Fibroblast of villous mesenchyme (primary cell): ENCODE measurements at regions not wholly inside any gene's neighbourhood (a gene's known extent, or its start where the extent isn't known, plus 50 kb on each side); places are given as distances from the start of the nearest gene placed in this dataset.

Source experiments
- DNase-seq: peaks from one replicate; pipeline ENCODE4 v3.0.0-alpha.2; 2010; ENCODE audit warnings: low read depth
- H3K4me3 ChIP-seq: 2 replicates; pipeline ENCODE4 v1.5.1; 2011; ENCODE audit warnings: low read depth, mild to moderate bottlenecking, low read length
- TF ChIP-seq, protein P1 (sequence below): IDR thresholded peaks from 2 replicates; pipeline ENCODE4 v1.5.1; 2012; ENCODE audit warnings: low read depth, mild to moderate bottlenecking, low read length; ENCODE audit not compliant: insufficient read depth

DNA sequence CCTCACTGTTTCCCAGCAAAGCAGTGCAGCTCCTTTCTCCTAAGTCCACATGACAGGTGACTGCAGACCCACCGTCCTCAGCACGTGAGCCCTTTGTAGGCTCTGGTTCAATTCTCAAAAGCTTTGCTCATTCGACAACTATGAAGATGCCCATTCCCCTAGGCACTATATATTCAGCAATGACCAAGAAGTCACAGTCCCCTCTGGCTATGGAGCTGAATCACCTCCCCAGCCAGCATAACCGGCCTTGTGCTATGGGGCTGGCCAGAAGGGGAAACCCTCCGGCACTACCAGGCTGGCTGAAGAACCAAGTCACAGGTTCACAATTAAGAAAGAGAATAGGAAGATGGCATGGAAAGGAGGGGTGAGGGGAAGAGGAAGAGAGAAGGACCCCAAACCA, 139.7 kb downstream of the WSCD1 start:
- DNase-seq, result no peak
- TF ChIP-seq, protein P1, sequence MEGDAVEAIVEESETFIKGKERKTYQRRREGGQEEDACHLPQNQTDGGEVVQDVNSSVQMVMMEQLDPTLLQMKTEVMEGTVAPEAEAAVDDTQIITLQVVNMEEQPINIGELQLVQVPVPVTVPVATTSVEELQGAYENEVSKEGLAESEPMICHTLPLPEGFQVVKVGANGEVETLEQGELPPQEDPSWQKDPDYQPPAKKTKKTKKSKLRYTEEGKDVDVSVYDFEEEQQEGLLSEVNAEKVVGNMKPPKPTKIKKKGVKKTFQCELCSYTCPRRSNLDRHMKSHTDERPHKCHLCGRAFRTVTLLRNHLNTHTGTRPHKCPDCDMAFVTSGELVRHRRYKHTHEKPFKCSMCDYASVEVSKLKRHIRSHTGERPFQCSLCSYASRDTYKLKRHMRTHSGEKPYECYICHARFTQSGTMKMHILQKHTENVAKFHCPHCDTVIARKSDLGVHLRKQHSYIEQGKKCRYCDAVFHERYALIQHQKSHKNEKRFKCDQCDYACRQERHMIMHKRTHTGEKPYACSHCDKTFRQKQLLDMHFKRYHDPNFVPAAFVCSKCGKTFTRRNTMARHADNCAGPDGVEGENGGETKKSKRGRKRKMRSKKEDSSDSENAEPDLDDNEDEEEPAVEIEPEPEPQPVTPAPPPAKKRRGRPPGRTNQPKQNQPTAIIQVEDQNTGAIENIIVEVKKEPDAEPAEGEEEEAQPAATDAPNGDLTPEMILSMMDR, result no peak
- no peak overlapping the region for H3K4me3 ChIP-seq

DNA sequence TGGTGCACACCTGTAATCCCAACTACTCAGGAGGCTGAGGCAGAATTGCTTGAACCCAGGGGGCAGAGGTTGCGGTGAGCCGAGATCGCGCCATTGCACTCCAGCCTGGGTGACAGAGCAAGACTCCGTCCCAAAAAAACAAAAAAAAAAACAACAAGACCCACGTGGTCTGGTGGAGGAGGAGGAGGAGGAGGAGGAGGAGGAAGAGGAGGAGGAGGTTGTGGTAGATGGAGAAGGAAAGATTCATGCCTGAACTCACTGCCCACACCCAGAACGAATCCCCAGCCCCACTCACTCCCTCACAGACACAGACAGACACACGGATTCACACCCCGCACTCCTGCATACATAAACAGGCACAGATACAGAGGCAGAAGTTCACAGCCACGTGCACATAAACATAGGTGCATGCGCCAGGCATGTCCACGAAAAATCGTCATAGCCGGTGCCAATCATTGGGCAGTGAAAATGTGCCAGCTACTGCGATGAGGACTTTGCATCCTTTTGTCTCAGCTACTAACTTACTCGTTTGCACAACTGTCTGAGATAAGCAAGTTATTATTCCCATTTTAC, 138.5 kb downstream of the WSCD1 start:
- TF ChIP-seq, protein P1, result no peak
- no peak overlapping the region for H3K4me3 ChIP-seq
- no peak for DNase-seq

DNA sequence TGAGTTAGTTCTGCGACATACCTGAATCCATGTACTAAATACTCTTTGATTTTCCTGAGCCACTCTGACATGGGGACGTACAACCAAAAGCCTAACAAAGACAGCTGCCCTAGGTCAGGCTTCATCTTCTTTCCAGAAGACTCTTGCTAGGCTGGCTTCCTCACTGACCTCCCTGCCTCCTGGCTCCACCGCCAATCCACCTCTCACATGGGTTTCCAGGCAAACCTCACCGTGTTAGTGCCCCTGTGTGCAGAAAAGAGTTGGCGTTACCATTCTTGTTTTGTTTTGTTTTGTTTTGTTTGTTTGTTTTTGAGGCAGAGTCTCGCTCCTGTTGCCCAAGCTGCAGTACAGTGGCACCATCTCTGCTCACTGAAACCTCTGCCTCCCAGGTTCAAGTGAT, 135.3 kb downstream of the WSCD1 start:
- TF ChIP-seq, protein P1, result no peak
- H3K4me3 ChIP-seq, result no peak overlapping the region
- no peak for DNase-seq

DNA sequence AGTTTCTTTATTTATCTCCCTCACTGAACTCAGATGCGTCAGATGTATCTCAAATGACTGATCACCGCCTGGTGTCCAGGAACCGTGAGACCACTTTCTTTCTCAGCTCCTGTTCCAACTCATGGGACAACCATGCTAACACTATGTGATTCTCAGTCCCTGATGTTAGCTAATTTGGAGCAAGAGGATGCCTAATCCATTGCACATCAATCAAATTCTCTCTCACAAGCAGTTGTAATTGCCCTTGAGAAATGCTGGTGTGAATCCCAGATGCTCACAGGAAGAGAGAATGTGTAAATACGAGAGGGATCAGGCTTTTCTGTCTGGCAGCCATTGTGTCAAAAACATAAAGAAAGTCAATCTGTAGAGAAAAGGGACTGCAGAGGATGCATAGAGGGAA, 134.9 kb downstream of the WSCD1 start:
- no peak overlapping the region for H3K4me3 ChIP-seq
- DNase-seq, result no peak
- TF ChIP-seq, protein P1, result no peak

DNA sequence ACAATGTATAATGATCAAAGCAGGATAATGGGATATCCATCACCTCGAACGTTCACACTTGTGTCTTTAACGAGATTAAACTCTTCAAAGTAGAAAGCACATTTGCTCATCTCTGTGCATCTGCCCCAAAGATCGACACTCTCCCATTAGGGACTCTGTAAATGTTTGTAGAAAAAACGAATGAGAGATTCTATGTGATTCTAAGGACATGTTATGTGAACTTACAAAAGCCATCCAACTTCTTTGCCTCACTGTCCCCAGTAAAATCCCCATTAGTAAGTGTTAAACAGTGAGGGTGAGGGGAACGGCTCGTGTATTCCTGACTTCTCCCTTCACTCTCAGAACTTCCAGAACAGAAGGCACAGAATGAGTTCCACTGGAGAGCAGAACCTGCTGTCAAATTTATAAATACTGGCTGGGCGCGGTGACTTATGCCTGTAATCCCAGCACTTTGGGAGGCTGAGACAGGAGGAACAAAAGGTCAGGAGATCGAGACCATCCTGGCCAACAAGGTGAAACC, 134.1 kb downstream of the WSCD1 start:
- TF ChIP-seq, protein P1, result no peak
- no peak overlapping the region for H3K4me3 ChIP-seq
- DNase-seq, result no peak

DNA sequence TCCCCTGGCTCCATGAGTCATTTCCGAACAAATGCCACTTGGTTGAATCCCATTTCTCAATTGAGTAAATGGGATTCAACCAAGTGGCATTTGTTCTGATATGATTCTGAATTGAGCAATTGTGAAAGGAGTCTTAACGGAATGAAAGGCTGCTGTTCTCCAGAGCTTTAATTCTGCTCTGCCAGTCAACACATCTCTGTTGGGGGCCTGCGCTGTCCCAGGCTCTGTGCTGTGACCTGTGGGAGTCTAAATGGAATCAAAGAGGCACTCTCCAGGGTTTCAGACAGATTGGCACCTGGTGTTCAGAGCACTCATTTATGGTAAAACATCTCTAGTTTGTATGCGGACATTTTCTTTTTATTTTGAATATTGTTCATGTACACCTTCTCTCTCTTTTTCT, 126.2 kb downstream of the WSCD1 start:
- TF ChIP-seq, protein P1, result no peak
- no peak for DNase-seq

DNA sequence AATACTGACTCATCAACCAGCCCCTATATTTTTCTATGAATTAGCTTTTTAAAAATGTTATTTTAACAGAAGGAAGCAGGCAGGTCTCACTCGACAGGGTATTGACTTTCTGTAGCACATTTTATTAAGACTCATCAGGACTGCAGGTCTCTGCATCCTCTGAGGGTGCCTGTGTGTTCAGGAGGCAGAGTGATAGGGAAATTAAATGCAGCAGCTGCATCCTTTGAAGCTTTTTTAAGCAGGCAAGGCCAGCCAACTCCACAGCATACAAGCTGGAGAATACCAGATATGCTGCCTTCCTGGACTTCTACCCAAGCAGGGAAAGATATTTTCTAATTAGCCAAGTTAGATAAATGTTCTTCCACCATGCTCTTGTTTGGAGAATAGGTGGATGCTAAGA, 124.9 kb downstream of the WSCD1 start:
- TF ChIP-seq, protein P1, result no peak
- no peak for DNase-seq
- no peak overlapping the region for H3K4me3 ChIP-seq

More for the DNA sequence above, 126.2 kb downstream of the WSCD1 start:
- no peak overlapping the region for H3K4me3 ChIP-seq
